Peyer's patch (tissue), 4 donors: ENCODE measurements at regions not wholly inside any gene's neighbourhood (a gene's known extent, or its start where the extent isn't known, plus 50 kb on each side); places are given as distances from the start of the nearest gene placed in this dataset.

ENCODE experiments used
- POLR2A ChIP-seq, 2 donors: fragments of 450-650 bp; IDR thresholded peaks; one replicate each; pipeline ENCODE4 v1.5.1; 2017; ENCODE audit warnings: antibody characterized with exemption in 2 of 2, mild to moderate bottlenecking in 2 of 2, moderate library complexity in 2 of 2
- TF ChIP-seq, protein P1 (sequence below), 6 experiments: fragments of 450-650 bp in 4 of 6; fragments of 200-600 bp in 2 of 6; sonication (generic) in 1 of 6; IDR thresholded peaks; one replicate each; pipeline ENCODE4 v1.5.1; 2017 to 2019; ENCODE audit warnings: antibody characterized with exemption in 6 of 6, mild to moderate bottlenecking in 3 of 6, moderate library complexity in 1 of 6

DNA sequence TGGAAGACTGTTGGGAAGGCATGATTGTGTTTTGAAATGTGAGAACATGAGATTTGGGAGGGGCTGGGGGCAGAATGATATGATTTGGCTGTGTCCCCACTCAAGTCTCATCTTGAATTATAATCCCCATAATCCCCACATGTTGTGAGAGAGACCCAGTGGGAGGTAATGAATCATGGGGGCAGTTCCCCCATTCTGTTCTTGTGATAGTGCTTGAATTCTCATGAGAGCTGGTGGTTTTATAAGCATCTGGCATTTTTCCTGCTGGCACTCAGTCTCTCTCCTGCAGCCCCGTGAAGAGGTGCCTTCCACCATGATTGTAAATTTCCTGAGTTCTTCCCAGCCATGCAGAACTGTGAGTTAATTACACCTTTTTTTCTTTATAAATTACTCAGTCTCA is 430.5 kb downstream of the OTOL1 start:
- TF ChIP-seq, protein P1, sequence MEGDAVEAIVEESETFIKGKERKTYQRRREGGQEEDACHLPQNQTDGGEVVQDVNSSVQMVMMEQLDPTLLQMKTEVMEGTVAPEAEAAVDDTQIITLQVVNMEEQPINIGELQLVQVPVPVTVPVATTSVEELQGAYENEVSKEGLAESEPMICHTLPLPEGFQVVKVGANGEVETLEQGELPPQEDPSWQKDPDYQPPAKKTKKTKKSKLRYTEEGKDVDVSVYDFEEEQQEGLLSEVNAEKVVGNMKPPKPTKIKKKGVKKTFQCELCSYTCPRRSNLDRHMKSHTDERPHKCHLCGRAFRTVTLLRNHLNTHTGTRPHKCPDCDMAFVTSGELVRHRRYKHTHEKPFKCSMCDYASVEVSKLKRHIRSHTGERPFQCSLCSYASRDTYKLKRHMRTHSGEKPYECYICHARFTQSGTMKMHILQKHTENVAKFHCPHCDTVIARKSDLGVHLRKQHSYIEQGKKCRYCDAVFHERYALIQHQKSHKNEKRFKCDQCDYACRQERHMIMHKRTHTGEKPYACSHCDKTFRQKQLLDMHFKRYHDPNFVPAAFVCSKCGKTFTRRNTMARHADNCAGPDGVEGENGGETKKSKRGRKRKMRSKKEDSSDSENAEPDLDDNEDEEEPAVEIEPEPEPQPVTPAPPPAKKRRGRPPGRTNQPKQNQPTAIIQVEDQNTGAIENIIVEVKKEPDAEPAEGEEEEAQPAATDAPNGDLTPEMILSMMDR (IDR thresholded peaks at IDR 0.05), result no peak
- TF ChIP-seq POLR2A (IDR thresholded peaks at IDR 0.05), result no peak
